Right atrium auricular region (tissue), 2 donors: ENCODE measurements at regions not wholly inside any gene's neighbourhood (a gene's known extent, or its start where the extent isn't known, plus 50 kb on each side); places are given as distances from the start of the nearest gene placed in this dataset.

Source experiments
- DNase-seq: peaks from one replicate; pipeline ENCODE4 v3.0.0-alpha.2; 2019; ENCODE audit warnings: low spot score
- H3K27ac ChIP-seq, 2 donors: fragments of 200-600 bp; sonication (generic); 1 replicate in 1 of 2; 2 replicates in 1 of 2; pipeline ENCODE4 v1.5.1; 2016 to 2019
- H3K27me3 ChIP-seq, 2 donors: fragments of 200-600 bp; sonication (generic); one replicate each; pipeline versions ENCODE4 v1.5.1 to v1.6.0; 2017 to 2019
- H3K36me3 ChIP-seq: fragments of 200-600 bp; sonication (generic); one replicate; pipeline ENCODE4 v1.5.1; 2016
- H3K4me1 ChIP-seq, 2 donors: fragments of 200-600 bp; sonication (generic); one replicate each; pipeline versions ENCODE4 v1.5.1 to v1.6.0; 2017 to 2019
- H3K4me3 ChIP-seq, 2 donors: fragments of 200-600 bp; sonication (generic); 1 replicate in 1 of 2; 2 replicates in 1 of 2; pipeline ENCODE4 v1.5.1; 2017 to 2019; ENCODE audit warnings: mild to moderate bottlenecking in 1 of 2, moderate library complexity in 1 of 2
- H3K9me3 ChIP-seq, 2 donors: fragments of 200-600 bp; sonication (generic); one replicate each; pipeline ENCODE4 v1.5.1; 2019
- TF ChIP-seq, protein P1 (sequence below), 2 donors: fragments of 200-600 bp; sonication (generic); IDR thresholded peaks; one replicate each; pipeline ENCODE4 v1.5.1; 2019; ENCODE audit warnings: antibody characterized with exemption in 2 of 2

GRCh38 chr16:50932348-50932935, 190.6 kb downstream of the CYLD start:
- no peaks in the 10 kb centered on the region for H3K4me1 ChIP-seq
- H3K27ac ChIP-seq, result no peak overlapping the region
- H3K36me3 ChIP-seq, result no peaks in the 10 kb centered on the region
- no peak for DNase-seq
- H3K27me3 ChIP-seq, result no peaks in the 10 kb centered on the region
- no peak overlapping the region for H3K4me3 ChIP-seq
- no peaks in the 10 kb centered on the region for H3K9me3 ChIP-seq
- TF ChIP-seq, protein P1, sequence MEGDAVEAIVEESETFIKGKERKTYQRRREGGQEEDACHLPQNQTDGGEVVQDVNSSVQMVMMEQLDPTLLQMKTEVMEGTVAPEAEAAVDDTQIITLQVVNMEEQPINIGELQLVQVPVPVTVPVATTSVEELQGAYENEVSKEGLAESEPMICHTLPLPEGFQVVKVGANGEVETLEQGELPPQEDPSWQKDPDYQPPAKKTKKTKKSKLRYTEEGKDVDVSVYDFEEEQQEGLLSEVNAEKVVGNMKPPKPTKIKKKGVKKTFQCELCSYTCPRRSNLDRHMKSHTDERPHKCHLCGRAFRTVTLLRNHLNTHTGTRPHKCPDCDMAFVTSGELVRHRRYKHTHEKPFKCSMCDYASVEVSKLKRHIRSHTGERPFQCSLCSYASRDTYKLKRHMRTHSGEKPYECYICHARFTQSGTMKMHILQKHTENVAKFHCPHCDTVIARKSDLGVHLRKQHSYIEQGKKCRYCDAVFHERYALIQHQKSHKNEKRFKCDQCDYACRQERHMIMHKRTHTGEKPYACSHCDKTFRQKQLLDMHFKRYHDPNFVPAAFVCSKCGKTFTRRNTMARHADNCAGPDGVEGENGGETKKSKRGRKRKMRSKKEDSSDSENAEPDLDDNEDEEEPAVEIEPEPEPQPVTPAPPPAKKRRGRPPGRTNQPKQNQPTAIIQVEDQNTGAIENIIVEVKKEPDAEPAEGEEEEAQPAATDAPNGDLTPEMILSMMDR (IDR thresholded peaks at IDR 0.05), result no peak

GRCh38 chr16:50928065-50928464, 186.2 kb downstream of the CYLD start:
- TF ChIP-seq, protein P1 (IDR thresholded peaks at IDR 0.05), result no peak
- Histone ChIP-seq H3K27me3 (no peaks in the 10 kb centered on the region), H3K4me3 (no peak overlapping the region), H3K9me3 (no peaks in the 10 kb centered on the region), H3K36me3 (no peaks in the 10 kb centered on the region), H3K27ac (no peak overlapping the region), H3K4me1 (no peaks in the 10 kb centered on the region)
- no peak for DNase-seq

GRCh38 chr16:50925758-50926357, 184.0 kb downstream of the CYLD start:
- Histone ChIP-seq H3K27me3 (no peaks in the 10 kb centered on the region), H3K36me3 (no peaks in the 10 kb centered on the region), H3K4me3 (no peak overlapping the region), H3K9me3 (no peaks in the 10 kb centered on the region), H3K4me1 (no peaks in the 10 kb centered on the region), H3K27ac (no peak overlapping the region)
- no peak for DNase-seq
- TF ChIP-seq, protein P1 (IDR thresholded peaks at IDR 0.05), result no peak

- H3K9me3 ChIP-seq, result no peaks in the 10 kb centered on the region
- no peak for DNase-seq
- H3K27me3 ChIP-seq, result no peaks in the 10 kb centered on the region
- no peaks in the 10 kb centered on the region for H3K36me3 ChIP-seq
- H3K4me3 ChIP-seq, result no peak overlapping the region
- TF ChIP-seq, protein P1 (IDR thresholded peaks at IDR 0.05), result no peak
- H3K27ac ChIP-seq, result no peak overlapping the region
- H3K4me1 ChIP-seq, result no peaks in the 10 kb centered on the region
Observed at GRCh38 chr16:50924759-50925545, 183.1 kb downstream of the CYLD start.

DNA sequence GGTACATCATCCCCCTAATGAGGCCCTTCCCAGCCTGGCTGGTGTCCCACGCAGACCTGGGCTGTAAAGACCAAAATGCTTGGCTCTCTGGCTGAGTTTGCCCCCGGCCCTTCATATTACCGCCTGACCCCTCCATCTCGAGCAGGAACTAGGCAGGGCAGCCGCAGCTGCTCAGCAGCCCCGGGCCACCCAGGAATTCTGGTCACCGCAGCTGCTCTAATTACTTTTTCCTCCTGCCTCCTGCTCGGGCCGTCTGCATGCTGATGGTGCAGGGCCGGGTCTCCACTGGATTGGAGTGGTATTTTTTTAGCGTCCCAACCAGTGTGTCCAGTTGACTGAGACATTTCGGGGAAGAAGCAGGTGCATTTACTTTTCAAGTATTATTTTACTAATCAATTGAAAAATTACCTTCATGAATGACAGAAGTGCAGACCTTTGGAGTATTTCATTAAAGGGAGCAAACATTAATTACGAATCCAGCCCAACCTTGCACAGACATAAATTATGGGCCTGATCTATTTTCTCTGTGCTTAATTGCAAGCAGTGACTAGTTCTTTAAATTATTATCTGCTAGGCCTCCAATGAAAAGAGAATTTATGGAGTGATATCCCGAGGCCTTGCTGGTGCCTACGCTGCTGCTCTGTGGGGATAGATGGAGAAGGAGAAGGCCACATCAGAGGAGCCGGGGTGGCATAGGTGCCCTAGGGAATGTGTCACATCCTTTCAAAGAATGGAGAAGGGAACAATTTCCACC, 176.2 kb downstream of the CYLD start:
- H3K36me3 ChIP-seq, result no peaks in the 10 kb centered on the region
- no peak overlapping the region for H3K27ac ChIP-seq
- no peak overlapping the region for H3K4me3 ChIP-seq
- H3K9me3 ChIP-seq, result no peaks in the 10 kb centered on the region
- H3K27me3 ChIP-seq, result no peaks in the 10 kb centered on the region
- H3K4me1 ChIP-seq, result no peaks in the 10 kb centered on the region
- DNase-seq, result no peak
- TF ChIP-seq, protein P1 (IDR thresholded peaks at IDR 0.05), result no peak
